ENCODE measurements at regions not wholly inside any gene's neighbourhood (a gene's known extent, or its start where the extent isn't known, plus 50 kb on each side); places are given as distances from the start of the nearest gene placed in this dataset.
A peak's percentile ranks its signal among the peaks of the same experiment; 100 is the strongest.

GRCh38 chr3:159773706-159774105 lies 214.9 kb upstream of the IL12A start:
- Mint-ChIP-seq H3K27me3 (ENCODE audit: insufficient read depth) (peaks cover 4% of the 10 kb centered on the region), H3K9me3 (no peaks in the 10 kb centered on the region), H3K36me3 (ENCODE audit: low read depth) (peaks cover 36% of the 10 kb centered on the region), H3K4me1 (ENCODE audit: low read depth) (peaks cover 81% of the 10 kb centered on the region), H3K27ac (peak overlapping the region; percentile 29; the same call in 1 of the 2 replicates), H3K4me3 (no peak overlapping the region)
- TF ChIP-seq CTCF (IDR thresholded peaks at IDR 0.05), result no peak
- no peak for DNase-seq

- H3K27ac Mint-ChIP-seq, result peak overlapping the region; percentile 83
- peak overlapping the region; percentile 62 for H3K4me3 Mint-ChIP-seq
Observed at GRCh38 chr3:159775372-159775961, 213.2 kb upstream of the IL12A start.

DNA sequence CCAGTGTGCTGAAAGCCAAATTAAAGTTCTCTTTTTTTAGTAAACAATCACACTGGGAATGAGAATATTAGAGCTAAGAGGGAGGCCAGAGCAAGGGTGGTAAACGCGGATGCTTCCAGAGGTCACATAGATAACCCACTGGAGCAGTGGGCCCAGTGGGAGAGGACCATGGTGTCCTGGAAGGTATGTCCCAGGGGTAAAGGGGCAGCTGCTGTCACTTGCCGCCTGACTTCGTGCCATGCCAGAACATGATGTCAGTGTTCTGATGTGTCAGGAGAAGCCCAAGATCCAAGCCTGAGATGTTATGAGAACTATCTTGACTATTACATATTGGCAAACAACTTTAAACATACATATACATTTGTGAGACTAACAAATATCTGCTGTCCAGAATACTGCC lies 211.9 kb upstream of the IL12A start:
- Mint-ChIP-seq H3K27me3 (ENCODE audit: insufficient read depth) (no peaks in the 10 kb centered on the region; the same call in 1 of the 2 replicates), H3K4me1 (ENCODE audit: low read depth) (peaks cover 83% of the 10 kb centered on the region), H3K27ac (peak overlapping the region; percentile 83), H3K36me3 (ENCODE audit: low read depth) (peaks cover 47% of the 10 kb centered on the region), H3K9me3 (no peaks in the 10 kb centered on the region), H3K4me3 (no peak overlapping the region)
- DNase-seq, result no peak
- TF ChIP-seq CTCF (IDR thresholded peaks at IDR 0.05), result no peak

More at GRCh38 chr3:159775372-159775961, 213.2 kb upstream of the IL12A start:
- H3K36me3 Mint-ChIP-seq (ENCODE audit: low read depth), result peaks cover 48% of the 10 kb centered on the region
- H3K27me3 Mint-ChIP-seq (ENCODE audit: insufficient read depth), result peaks cover 3% of the 10 kb centered on the region
- no peak for TF ChIP-seq CTCF (IDR thresholded peaks at IDR 0.05)
- peak; percentile 61 for DNase-seq
- H3K4me1 Mint-ChIP-seq (ENCODE audit: low read depth), result peaks cover 87% of the 10 kb centered on the region
- H3K9me3 Mint-ChIP-seq, result no peaks in the 10 kb centered on the region

- Mint-ChIP-seq H3K4me3 (no peak overlapping the region), H3K36me3 (ENCODE audit: low read depth) (peaks cover 54% of the 10 kb centered on the region), H3K9me3 (no peaks in the 10 kb centered on the region), H3K27me3 (ENCODE audit: insufficient read depth) (peaks cover 2% of the 10 kb centered on the region; the same call in 1 of the 2 replicates), H3K4me1 (ENCODE audit: low read depth) (peaks cover 81% of the 10 kb centered on the region), H3K27ac (peak overlapping the region; percentile 54; the same call in 1 of the 2 replicates)
- no peak for TF ChIP-seq CTCF (IDR thresholded peaks at IDR 0.05)
- DNase-seq, result no peak
Observed at GRCh38 chr3:159779883-159780282, 208.8 kb upstream of the IL12A start.

DNA sequence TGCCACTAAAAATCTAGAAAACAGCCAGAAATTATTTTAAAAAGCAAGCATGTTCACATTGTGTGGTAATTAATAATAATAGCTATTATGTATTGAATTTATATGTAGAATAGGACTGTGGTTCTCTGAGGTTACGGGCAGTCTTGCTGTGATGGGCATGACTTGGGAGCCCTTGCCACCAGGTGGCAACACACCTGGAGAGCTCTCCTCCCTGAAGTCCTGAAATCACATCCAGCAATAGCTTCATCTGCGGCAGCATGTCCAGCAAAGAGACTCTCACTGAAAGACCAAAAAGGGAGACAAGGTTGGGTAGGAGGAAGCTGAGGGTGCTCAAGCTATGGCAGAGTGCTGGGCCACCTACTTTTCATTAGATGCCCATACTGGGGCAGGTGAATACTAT lies 206.8 kb upstream of the IL12A start:
- no peak for DNase-seq
- peaks cover 81% of the 10 kb centered on the region for H3K4me1 Mint-ChIP-seq (ENCODE audit: low read depth)
- peaks cover 2% of the 10 kb centered on the region; the same call in 1 of the 2 replicates for H3K27me3 Mint-ChIP-seq (ENCODE audit: insufficient read depth)
- H3K36me3 Mint-ChIP-seq (ENCODE audit: low read depth), result peaks cover 41% of the 10 kb centered on the region
- H3K4me3 Mint-ChIP-seq, result no peak overlapping the region
- TF ChIP-seq CTCF (IDR thresholded peaks at IDR 0.05), result no peak; the same call in 1 of the 2 replicates
- H3K27ac Mint-ChIP-seq, result peak overlapping the region; percentile 49; the same call in 1 of the 2 replicates
- H3K9me3 Mint-ChIP-seq, result no peaks in the 10 kb centered on the region

Data from HFFc6 (cell line).